ENCODE measurements at regions not wholly inside any gene's neighbourhood (a gene's known extent, or its start where the extent isn't known, plus 50 kb on each side); places are given as distances from the start of the nearest gene placed in this dataset.

GRCh38 chr10:10515479-10516204, 502.0 kb upstream of the CELF2 start:
- Histone ChIP-seq H3K9me3 (ENCODE audit: low read length) (no peaks in the 10 kb centered on the region), H3K4me3 (ENCODE audit: low read depth, low read length, poor library complexity, severe bottlenecking) (no peak overlapping the region), H4K20me1 (ENCODE audit: insufficient read depth, low read length) (no peaks in the 10 kb centered on the region), H3K79me2 (ENCODE audit: insufficient read depth, low read length) (no peaks in the 10 kb centered on the region), H3K27me3 (ENCODE audit: insufficient read depth, low read length) (no peaks in the 10 kb centered on the region), H3K27ac (ENCODE audit: low read depth, low read length, poor library complexity, severe bottlenecking) (no peak overlapping the region), H3K9ac (ENCODE audit: low read length) (no peak overlapping the region), H3K36me3 (ENCODE audit: insufficient read depth, low read length) (no peaks in the 10 kb centered on the region), H3K4me2 (ENCODE audit: low read length) (no peak overlapping the region), H3K9me2 (ENCODE audit: low read depth, low read length) (no peaks in the 10 kb centered on the region), H2AFZ (ENCODE audit: low read length) (no peak overlapping the region), H3K4me1 (ENCODE audit: insufficient read depth, low read length, severe bottlenecking) (no peaks in the 10 kb centered on the region), H3F3A (ENCODE audit: insufficient read depth, low read length) (no peaks in the 10 kb centered on the region)
- no peak for TF ChIP-seq CTCF (IDR thresholded peaks at IDR 0.05; ENCODE audit: low read length)
- no peak for TF ChIP-seq EZH2 (IDR thresholded peaks at IDR 0.05; ENCODE audit: borderline replicate concordance, low read length)

DNA sequence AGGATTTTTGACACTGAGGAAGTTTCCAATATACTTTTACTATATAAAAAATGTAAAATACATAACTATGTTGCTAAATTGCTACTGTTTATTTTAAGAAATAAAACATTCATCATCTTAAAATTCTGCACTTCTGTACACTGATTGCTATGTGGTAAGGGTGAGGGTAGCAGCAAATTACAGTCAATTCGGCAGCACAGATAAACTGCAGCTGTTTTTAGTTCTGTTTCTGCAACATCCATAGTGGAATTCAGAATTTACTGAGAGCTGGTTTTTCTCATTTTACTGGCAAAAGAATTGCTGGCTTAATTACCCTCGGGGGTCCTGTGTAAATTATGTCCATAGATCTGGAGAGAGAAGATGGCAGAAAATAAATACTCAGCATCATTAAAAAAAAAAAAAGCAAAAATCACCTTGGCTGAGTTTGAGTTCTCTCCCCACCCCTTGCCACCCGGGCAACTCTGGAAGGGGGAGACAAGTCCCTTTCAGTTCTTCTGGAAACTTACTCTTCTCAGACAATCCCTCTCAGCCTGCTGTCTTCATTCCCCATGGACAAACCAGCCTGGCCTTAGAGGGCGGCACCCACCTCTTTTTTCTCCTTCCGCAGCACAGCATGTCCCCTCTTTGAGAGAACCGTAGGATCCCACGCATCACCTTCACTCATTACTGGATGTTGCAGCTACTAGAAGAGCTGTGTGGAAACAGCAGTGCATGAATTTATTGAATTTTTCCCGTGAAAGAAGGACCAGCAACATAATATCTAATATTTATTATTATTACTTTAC, 501.1 kb upstream of the CELF2 start:
- TF ChIP-seq CTCF (IDR thresholded peaks at IDR 0.05; ENCODE audit: low read length) (no peak), EZH2 (IDR thresholded peaks at IDR 0.05; ENCODE audit: borderline replicate concordance, low read length) (no peak)

GRCh38 chr10:10517866-10518265, 499.8 kb upstream of the CELF2 start:
- no peaks in the 10 kb centered on the region for H3K9me2 ChIP-seq (ENCODE audit: low read depth, low read length)
- no peak overlapping the region for H3K4me3 ChIP-seq (ENCODE audit: low read depth, low read length, poor library complexity, severe bottlenecking)
- no peaks in the 10 kb centered on the region for H3K9me3 ChIP-seq (ENCODE audit: low read length)
- H3K9ac ChIP-seq (ENCODE audit: low read length) = no peak overlapping the region
- H3K27ac ChIP-seq (ENCODE audit: low read depth, low read length, poor library complexity, severe bottlenecking) = no peak overlapping the region
- H3F3A ChIP-seq (ENCODE audit: insufficient read depth, low read length) = no peaks in the 10 kb centered on the region
- no peaks in the 10 kb centered on the region for H3K4me1 ChIP-seq (ENCODE audit: insufficient read depth, low read length, severe bottlenecking)
- no peak overlapping the region for H2AFZ ChIP-seq (ENCODE audit: low read length)
- no peak overlapping the region for H3K4me2 ChIP-seq (ENCODE audit: low read length)
- TF ChIP-seq EZH2 (IDR thresholded peaks at IDR 0.05; ENCODE audit: borderline replicate concordance, low read length) (no peak), CTCF (IDR thresholded peaks at IDR 0.05; ENCODE audit: low read length) (no peak)
- H3K27me3 ChIP-seq (ENCODE audit: insufficient read depth, low read length) = no peaks in the 10 kb centered on the region
- H3K36me3 ChIP-seq (ENCODE audit: insufficient read depth, low read length) = no peaks in the 10 kb centered on the region
- H3K79me2 ChIP-seq (ENCODE audit: insufficient read depth, low read length) = no peaks in the 10 kb centered on the region
- no peaks in the 10 kb centered on the region for H4K20me1 ChIP-seq (ENCODE audit: insufficient read depth, low read length)

More for the DNA sequence above, 501.1 kb upstream of the CELF2 start:
- Histone ChIP-seq H3K4me1 (ENCODE audit: insufficient read depth, low read length, severe bottlenecking) (no peaks in the 10 kb centered on the region), H3K79me2 (ENCODE audit: insufficient read depth, low read length) (no peaks in the 10 kb centered on the region), H4K20me1 (ENCODE audit: insufficient read depth, low read length) (no peaks in the 10 kb centered on the region), H3K4me2 (ENCODE audit: low read length) (no peak overlapping the region), H3K4me3 (ENCODE audit: low read depth, low read length, poor library complexity, severe bottlenecking) (no peak overlapping the region), H3K9me3 (ENCODE audit: low read length) (no peaks in the 10 kb centered on the region), H3K27me3 (ENCODE audit: insufficient read depth, low read length) (no peaks in the 10 kb centered on the region), H3K27ac (ENCODE audit: low read depth, low read length, poor library complexity, severe bottlenecking) (no peak overlapping the region), H2AFZ (ENCODE audit: low read length) (no peak overlapping the region), H3K9ac (ENCODE audit: low read length) (no peak overlapping the region), H3K9me2 (ENCODE audit: low read depth, low read length) (no peaks in the 10 kb centered on the region), H3F3A (ENCODE audit: insufficient read depth, low read length) (no peaks in the 10 kb centered on the region), H3K36me3 (ENCODE audit: insufficient read depth, low read length) (no peaks in the 10 kb centered on the region)
